Activated CD8-positive, alpha-beta memory T cell treated with anti-CD3 and anti-CD28 coated beads for 36 hours (primary cell): ENCODE measurements at regions not wholly inside any gene's neighbourhood (a gene's known extent, or its start where the extent isn't known, plus 50 kb on each side); places are given as distances from the start of the nearest gene placed in this dataset.

ENCODE experiments used
- CTCF ChIA-PET: fragments of 350-600 bp; sonication (Branson Sonifier 250); formaldehyde crosslinking; loops from one replicate; lab custom pipeline; 2021; ENCODE audit warnings: antibody characterized with exemption; lab: Charles Lee
- POLR2A ChIA-PET: fragments of 350-600 bp; sonication (Branson Sonifier 250); formaldehyde crosslinking; loops from one replicate; lab custom pipeline; 2021; ENCODE audit warnings: antibody characterized with exemption; lab: Charles Lee

- ChIA-PET POLR2A (no interaction called here), CTCF (no interaction called here)
These were observed 1348.6 kb upstream of the SLC10A2 start for GRCh38 chr13:104414771-104415170.

DNA sequence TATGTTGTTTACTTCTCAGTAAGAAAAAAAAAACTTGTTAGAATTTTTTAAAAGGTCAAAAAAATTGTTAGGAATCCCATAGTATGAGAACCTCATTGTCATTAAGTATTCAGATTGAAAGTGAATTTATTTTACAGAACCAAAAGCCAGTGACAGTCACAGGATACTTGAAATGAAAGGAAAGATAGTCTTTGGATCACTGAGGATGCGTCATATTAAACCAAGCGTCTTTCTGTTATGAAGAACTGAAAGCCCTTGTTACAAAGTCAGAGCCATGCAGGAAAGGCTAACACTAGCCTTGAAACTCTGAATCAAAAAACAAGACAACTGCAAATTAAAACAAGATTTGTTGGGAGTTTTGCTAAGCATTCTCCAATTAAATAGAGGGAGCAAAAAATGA lies 1348.0 kb upstream of the SLC10A2 start:
- ChIA-PET CTCF (no interaction called here), POLR2A (no interaction called here)

GRCh38 chr13:104411141-104411765 lies 1345.0 kb upstream of the SLC10A2 start:
- POLR2A ChIA-PET: no interaction called here
- CTCF ChIA-PET: no interaction called here

DNA sequence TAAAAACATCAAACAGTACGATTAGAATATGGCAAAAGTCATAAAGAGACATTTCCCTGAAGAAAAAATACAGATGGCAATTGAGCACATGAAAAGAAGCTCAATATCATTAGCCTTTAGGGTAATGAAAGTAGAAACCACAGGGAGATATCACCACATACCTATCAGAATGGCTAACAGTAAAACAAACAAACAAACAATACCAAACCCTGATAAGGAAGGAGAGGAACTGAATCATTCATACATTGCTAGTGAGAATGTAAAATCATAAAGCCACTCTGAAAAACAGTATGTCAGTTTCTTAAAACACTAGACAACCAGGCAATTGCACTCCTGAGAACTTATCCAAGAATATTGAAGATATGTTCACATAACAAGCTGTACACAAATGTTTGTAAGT lies 1342.5 kb upstream of the SLC10A2 start:
- CTCF ChIA-PET: no interaction called here
- POLR2A ChIA-PET: interaction anchor here (0.7 kb wide), 1 partner anchor 1413 kb away, joined by 6 read pairs; no protein-coding TSS in a partner anchor

GRCh38 chr13:104404325-104404724 lies 1338.1 kb upstream of the SLC10A2 start:
- POLR2A ChIA-PET: no interaction called here
- CTCF ChIA-PET: no interaction called here

DNA sequence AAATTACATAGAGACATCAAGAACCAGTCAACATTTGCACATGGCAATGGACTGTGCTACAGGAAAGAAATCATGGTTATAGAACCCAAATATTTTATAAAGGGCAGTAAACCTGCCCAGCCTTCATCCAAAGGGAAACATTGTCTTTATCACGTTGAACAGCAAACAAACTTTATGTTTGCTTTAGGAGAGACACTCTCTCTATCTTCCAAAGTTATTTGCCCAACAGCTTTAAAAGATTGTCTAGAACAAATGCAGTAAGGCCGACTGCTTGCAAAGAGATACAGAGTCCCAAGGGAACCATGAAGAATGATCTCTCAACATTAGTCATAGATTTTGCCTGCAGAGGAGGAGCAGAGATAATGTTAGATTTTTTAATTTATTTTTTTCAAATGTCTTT lies 1323.5 kb upstream of the SLC10A2 start:
- CTCF ChIA-PET: no interaction called here
- POLR2A ChIA-PET: no interaction called here

DNA sequence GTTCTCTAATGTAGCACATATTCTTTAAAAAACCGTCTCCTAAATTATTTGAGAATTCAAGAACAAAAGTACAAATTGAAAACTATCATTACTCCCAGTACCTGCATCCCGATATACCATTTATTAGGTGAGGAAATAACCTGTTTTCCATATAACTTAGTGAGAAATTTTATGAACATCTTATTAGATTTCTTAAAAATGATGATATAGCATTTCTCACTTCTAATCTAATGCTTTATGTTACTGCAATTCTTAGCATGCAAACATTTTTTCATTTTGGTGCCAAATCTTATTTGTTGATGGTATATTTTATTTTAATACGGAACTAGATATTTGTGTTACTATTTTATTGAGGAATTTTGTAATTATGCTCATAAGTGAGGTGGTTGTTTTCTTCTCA lies 1321.3 kb upstream of the SLC10A2 start:
- ChIA-PET CTCF (interaction anchor here (0.6 kb wide), 1 partner anchor 32 kb away, joined by 5 read pairs; no protein-coding TSS in a partner anchor), POLR2A (no interaction called here)

- ChIA-PET CTCF (no interaction called here), POLR2A (no interaction called here)
These were observed 1319.2 kb upstream of the SLC10A2 start for GRCh38 chr13:104385404-104385803.

GRCh38 chr13:104382951-104383350 lies 1316.7 kb upstream of the SLC10A2 start:
- ChIA-PET POLR2A (no interaction called here), CTCF (no interaction called here)

- CTCF ChIA-PET: no interaction called here
- POLR2A ChIA-PET: no interaction called here
These were observed 1310.4 kb upstream of the SLC10A2 start for GRCh38 chr13:104376588-104376987.

DNA sequence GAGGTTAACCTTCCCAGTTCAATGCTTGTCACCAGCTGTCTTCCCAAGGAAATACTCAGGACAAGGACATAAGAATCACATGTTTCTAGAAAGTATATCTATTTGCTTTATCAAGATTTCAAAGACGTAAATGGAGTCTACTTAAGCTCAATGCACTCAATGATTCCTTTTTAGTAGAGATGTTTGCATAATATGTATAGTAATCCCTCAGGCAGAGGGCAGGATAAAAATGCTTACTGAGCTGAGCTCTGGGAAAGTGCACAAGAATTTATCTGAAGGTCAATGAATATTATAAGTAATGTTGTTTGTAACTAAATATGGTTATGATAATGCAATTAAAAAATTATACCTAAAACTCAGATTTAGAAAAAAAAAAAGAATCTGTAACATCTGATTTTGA lies 1309.4 kb upstream of the SLC10A2 start:
- CTCF ChIA-PET: no interaction called here
- POLR2A ChIA-PET: no interaction called here

- ChIA-PET POLR2A (no interaction called here), CTCF (no interaction called here)
These were observed 1306.0 kb upstream of the SLC10A2 start for GRCh38 chr13:104372095-104372655.

- ChIA-PET CTCF (no interaction called here), POLR2A (no interaction called here)
These were observed 1299.2 kb upstream of the SLC10A2 start for GRCh38 chr13:104365430-104365829.

- POLR2A ChIA-PET: no interaction called here
- CTCF ChIA-PET: no interaction called here
These were observed 1291.6 kb upstream of the SLC10A2 start for GRCh38 chr13:104357672-104358354.

- ChIA-PET CTCF (no interaction called here), POLR2A (no interaction called here)
These were observed 1291.0 kb upstream of the SLC10A2 start for GRCh38 chr13:104357174-104357573.

GRCh38 chr13:104355041-104355670 lies 1288.9 kb upstream of the SLC10A2 start:
- ChIA-PET CTCF (no interaction called here), POLR2A (no interaction called here)

GRCh38 chr13:104327211-104327610 lies 1261.0 kb upstream of the SLC10A2 start:
- CTCF ChIA-PET: no interaction called here

GRCh38 chr13:104326523-104326922 lies 1260.3 kb upstream of the SLC10A2 start:
- ChIA-PET CTCF (no interaction called here), POLR2A (no interaction called here)

More at GRCh38 chr13:104327211-104327610, 1261.0 kb upstream of the SLC10A2 start:
- POLR2A ChIA-PET: no interaction called here

GRCh38 chr13:104321756-104322155 lies 1255.5 kb upstream of the SLC10A2 start:
- CTCF ChIA-PET: no interaction called here
- POLR2A ChIA-PET: no interaction called here

GRCh38 chr13:104320446-104320845 lies 1254.2 kb upstream of the SLC10A2 start:
- ChIA-PET POLR2A (no interaction called here), CTCF (no interaction called here)

- CTCF ChIA-PET: no interaction called here
- POLR2A ChIA-PET: no interaction called here
These were observed 1251.9 kb upstream of the SLC10A2 start for GRCh38 chr13:104318121-104318520.
